ENCODE measurements at regions not wholly inside any gene's neighbourhood (a gene's known extent, or its start where the extent isn't known, plus 50 kb on each side); places are given as distances from the start of the nearest gene placed in this dataset.

- TF ChIP-seq, protein P1, sequence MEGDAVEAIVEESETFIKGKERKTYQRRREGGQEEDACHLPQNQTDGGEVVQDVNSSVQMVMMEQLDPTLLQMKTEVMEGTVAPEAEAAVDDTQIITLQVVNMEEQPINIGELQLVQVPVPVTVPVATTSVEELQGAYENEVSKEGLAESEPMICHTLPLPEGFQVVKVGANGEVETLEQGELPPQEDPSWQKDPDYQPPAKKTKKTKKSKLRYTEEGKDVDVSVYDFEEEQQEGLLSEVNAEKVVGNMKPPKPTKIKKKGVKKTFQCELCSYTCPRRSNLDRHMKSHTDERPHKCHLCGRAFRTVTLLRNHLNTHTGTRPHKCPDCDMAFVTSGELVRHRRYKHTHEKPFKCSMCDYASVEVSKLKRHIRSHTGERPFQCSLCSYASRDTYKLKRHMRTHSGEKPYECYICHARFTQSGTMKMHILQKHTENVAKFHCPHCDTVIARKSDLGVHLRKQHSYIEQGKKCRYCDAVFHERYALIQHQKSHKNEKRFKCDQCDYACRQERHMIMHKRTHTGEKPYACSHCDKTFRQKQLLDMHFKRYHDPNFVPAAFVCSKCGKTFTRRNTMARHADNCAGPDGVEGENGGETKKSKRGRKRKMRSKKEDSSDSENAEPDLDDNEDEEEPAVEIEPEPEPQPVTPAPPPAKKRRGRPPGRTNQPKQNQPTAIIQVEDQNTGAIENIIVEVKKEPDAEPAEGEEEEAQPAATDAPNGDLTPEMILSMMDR (IDR thresholded peaks at IDR 0.05) = no peak
- no peak for TF ChIP-seq EP300 (IDR thresholded peaks at IDR 0.05)
- no peak for TF ChIP-seq POLR2A (IDR thresholded peaks at IDR 0.05)
- TF ChIP-seq POLR2AphosphoS5 (IDR thresholded peaks at IDR 0.05) = no peak
Observed at GRCh38 chr4:148740701-148741100, 298.5 kb upstream of the NR3C2 start.
